ENCODE measurements at regions not wholly inside any gene's neighbourhood (a gene's known extent, or its start where the extent isn't known, plus 50 kb on each side); places are given as distances from the start of the nearest gene placed in this dataset.

GRCh38 chr2:30078521-30078920 lies 68.3 kb upstream of the YPEL5 start:
- H3K27me3 ChIP-seq: no peaks in the 10 kb centered on the region
- H3K27ac ChIP-seq: no peak overlapping the region
- no peaks in the 10 kb centered on the region for H3K4me1 ChIP-seq
- H3K4me3 ChIP-seq: no peak overlapping the region
- H3K9me3 ChIP-seq (replicated peaks): no peaks in the 10 kb centered on the region
- no peaks in the 10 kb centered on the region for H3K36me3 ChIP-seq
- DNase-seq: no peak

- Histone ChIP-seq H3K36me3 (no peaks in the 10 kb centered on the region), H3K4me1 (no peaks in the 10 kb centered on the region), H3K27me3 (no peaks in the 10 kb centered on the region), H3K9me3 (replicated peaks) (no peaks in the 10 kb centered on the region), H3K4me3 (no peak overlapping the region), H3K27ac (no peak overlapping the region)
- DNase-seq: no peak
Measured at GRCh38 chr2:30084915-30085314, 61.9 kb upstream of the YPEL5 start.

- no peaks in the 10 kb centered on the region for H3K4me1 ChIP-seq
- H3K27ac ChIP-seq: no peak overlapping the region
- no peaks in the 10 kb centered on the region for H3K27me3 ChIP-seq
- no peaks in the 10 kb centered on the region for H3K36me3 ChIP-seq
- no peak for DNase-seq
- H3K4me3 ChIP-seq: no peak overlapping the region
- no peaks in the 10 kb centered on the region for H3K9me3 ChIP-seq (replicated peaks)
Measured at GRCh38 chr2:30089171-30089570, 57.6 kb upstream of the YPEL5 start.

- H3K4me1 ChIP-seq: no peaks in the 10 kb centered on the region
- no peak overlapping the region for H3K4me3 ChIP-seq
- no peak overlapping the region for H3K27ac ChIP-seq
- H3K9me3 ChIP-seq (replicated peaks): no peaks in the 10 kb centered on the region
- no peak for DNase-seq
- H3K27me3 ChIP-seq: peaks cover 9% of the 10 kb centered on the region
- no peaks in the 10 kb centered on the region for H3K36me3 ChIP-seq
Measured at GRCh38 chr2:30095402-30095801, 51.4 kb upstream of the YPEL5 start.

GRCh38 chr2:30096451-30096850 lies 50.4 kb upstream of the YPEL5 start:
- Histone ChIP-seq H3K4me1 (no peaks in the 10 kb centered on the region), H3K27ac (no peak overlapping the region), H3K36me3 (no peaks in the 10 kb centered on the region), H3K9me3 (replicated peaks) (no peaks in the 10 kb centered on the region), H3K27me3 (peaks cover 9% of the 10 kb centered on the region), H3K4me3 (no peak overlapping the region)
- no peak for DNase-seq
